Dermis microvascular lymphatic vessel endothelial cell (primary cell): ENCODE measurements at regions not wholly inside any gene's neighbourhood (a gene's known extent, or its start where the extent isn't known, plus 50 kb on each side); places are given as distances from the start of the nearest gene placed in this dataset.

ENCODE experiments used
- DNase-seq, 2 donors: peaks; one replicate each; pipeline versions ENCODE4 v3.0.0 to v3.0.0-alpha.2; 2010; ENCODE audit warnings: low read depth in 2 of 2

DNA sequence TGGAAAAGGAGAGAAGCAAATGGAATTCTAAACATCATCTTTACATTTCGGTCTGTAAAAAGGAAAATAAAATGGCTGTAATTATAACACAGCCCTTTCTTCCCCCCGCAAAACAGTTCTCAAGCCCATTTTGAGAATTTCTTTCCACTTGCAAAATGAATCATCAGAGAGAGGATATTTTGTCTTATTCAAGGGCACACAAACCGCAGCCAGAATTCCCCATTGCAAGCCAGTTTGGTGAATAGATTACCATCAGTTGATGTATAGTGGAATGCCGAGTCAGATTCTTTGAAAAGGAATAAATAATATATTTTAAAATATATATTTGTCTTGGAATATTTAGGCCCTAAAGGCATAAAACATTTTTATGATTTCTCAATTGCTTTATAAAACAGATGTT lies 420.4 kb upstream of the SEMA6D start:
- DNase-seq = no peak

DNA sequence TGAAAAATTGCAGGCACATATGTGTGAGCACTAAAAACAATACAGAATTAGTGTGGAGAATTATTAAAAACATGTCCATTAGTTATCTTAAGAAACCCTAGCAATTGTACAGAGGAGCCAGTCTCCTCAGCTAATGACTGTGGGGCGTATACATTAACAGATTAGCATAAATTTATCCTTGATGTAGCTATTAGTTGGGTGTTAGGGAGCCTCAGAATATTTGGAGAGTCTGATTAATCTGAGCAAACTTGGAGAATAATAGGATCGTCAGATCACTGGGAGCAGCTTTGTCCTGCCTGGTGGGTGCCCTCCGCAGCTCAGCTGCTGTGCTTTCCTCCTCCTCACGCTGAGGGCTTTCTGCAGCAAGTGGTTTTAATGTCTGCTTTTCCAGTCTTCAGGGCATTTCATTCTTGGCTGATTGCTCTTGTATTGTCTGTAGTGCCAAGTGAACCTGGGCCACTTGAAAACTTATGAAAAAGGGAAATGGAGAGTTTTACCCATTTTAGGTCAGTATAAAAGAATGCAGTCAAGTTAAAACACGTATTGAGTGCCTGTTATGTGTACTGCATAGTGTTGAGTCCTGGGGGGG lies 417.4 kb upstream of the SEMA6D start:
- DNase-seq = no peak

DNA sequence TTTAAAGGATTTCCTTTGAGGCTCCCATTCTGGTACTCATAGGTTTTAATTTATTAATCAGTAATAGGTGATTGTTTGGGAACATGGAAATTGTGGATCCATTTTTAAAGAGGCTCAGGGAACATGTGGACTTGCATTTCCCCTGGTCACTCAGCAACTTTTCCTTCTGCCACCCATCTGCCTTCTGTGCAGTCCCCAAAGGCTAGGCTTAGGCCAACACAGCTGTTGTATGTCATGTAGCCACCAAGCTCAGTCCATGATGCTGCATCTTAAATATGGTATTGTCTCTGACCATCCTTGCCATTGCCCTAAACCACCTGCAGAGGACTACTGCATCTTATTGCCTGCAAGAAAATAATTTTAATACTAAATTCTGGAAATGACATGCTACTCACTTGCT lies 416.7 kb upstream of the SEMA6D start:
- DNase-seq = no peak

DNA sequence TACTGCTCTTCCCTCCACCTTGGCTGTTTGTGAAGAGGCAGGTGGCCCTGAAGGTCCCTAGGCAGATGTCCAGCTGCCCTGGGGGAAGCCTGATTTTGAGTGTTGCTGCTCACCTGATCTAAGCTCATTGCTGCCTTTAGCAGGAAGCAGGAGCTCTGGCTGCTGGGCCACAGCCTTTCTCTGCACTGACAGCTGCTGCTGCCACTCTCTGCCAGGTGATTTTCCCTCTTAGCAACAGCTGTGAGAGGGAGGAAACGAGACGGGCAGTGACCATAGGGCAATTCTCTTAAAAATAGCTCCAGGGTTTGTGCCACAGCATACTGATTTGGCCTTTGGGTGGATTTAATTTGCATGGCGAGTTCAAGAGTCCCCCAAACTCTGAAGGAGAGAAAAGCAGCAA lies 415.8 kb upstream of the SEMA6D start:
- DNase-seq = no peak

DNA sequence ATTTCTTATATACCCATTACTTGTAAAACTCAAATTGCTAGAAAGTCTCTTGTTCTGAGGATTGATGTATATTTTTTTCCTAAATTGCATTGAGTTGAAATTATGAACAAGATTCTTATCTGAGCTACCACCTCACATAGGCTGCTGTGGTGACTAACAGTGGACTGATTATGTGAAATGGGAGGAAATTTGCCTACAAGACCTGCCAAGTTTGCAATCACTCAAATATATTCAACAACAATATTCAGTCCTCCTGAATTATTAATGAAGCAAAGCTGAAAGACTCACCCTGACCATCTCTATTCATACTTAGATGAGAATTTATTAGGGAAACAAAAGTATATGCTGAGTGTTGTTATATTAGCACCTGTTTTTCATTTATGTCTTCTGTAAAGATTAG lies 412.6 kb upstream of the SEMA6D start:
- no peak for DNase-seq

GRCh38 chr15:47312161-47312560 lies 405.1 kb upstream of the SEMA6D start:
- no peak for DNase-seq

DNA sequence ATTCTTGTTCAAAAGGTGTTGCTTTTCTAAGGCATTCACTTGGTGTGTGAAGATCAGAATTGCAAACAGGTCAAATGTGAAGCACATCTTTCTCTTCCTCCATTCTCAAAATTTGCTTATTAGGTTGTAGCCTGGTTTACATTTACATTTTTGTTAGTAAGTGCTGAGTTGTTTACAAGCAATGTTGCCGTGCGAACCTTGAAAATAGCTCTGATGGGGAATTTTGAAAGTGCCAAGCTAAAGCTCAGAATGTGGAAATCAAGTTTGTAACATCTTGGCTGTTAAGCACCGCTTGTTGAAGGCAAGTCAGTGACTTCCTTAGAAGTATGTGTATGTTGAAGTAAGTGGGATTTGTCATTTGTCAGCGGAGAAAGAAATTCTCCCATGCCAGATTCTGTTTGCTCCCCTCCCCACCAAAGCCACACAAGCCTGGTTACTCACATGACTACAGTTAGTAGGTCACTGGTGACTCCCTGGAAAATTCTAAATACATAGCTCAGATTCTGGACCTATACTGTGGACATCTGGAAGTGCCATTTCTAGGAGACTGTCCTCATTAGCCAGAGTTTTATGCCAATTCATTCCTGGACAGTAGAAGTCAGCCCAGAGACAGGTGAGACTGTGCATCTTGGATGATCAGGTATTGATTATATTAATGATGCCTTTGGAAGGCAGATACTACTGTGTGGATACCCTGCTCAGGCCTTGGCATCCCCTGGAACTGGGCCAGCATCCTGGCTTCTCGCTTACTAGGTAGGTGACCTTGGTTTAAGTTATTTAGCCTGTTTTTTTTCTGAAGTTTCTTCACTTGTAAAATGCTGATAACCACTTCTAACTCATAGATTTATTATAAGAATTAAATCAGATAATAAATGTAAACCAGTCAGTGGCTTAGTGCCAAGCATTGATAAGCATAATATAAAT lies 390.6 kb upstream of the SEMA6D start:
- DNase-seq = no peak

DNA sequence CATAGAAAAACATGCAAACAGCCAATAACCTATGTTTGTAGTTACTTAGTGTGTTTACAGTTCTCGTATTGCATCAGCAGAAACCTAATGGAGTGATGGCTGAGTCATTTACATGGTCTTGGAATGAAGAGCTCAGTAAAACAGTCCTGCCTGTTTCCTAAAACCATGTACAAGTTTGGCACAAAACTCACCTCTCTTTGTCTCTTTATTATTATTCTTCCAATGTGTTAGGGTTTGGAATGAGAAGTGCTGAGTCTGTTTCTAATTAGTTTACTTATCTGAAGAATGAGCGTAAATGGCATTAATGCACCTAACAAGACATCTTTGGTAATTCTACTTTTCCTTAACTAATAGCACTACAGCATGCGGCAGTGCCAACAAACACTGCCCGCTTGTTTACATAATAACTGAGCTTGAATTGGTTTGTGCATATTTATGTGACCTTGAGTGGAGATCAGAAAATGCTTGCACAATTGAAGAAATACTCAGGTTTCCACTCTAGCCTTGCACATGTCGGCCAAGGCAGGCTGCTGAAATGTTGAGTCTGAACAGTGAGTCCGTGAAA lies 385.4 kb upstream of the SEMA6D start:
- no peak for DNase-seq

- DNase-seq = no peak
Measured at GRCh38 chr15:47332481-47332880, 384.8 kb upstream of the SEMA6D start.

GRCh38 chr15:47333734-47334133 lies 383.6 kb upstream of the SEMA6D start:
- no peak for DNase-seq

DNA sequence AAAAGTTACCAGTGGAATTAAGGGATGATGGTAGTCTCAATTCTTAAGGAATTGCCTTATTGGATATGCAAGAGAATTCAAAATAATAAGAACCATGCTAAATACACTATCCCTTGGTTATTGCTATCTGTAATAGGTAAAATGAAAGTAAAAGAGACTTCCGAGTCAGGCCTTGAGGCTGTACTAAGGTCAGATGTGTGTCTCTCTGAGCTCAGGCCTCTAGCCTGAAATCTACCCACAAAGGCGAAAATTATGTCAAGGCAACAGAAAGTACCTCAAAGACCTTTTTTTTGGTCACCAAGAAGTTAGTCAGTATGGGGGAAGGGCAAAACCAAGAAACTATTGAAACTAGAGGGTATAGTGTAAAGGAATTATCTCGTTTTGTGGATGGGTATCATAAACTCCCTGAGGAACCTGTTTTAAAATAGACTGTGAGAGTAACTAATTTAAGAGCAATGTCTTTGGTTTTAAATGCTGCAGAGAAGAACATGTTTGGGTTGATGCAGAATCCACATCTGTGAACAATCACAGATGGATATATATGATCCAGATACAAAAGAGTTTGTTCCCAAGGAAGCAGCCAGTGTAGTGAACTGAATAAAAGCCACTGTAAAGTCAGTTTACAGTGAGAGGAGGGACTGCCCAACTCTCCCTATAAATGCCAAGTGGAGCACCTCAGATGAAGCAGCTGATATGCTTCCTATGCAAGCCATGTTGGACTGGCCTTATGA lies 382.3 kb upstream of the SEMA6D start:
- DNase-seq = no peak

DNA sequence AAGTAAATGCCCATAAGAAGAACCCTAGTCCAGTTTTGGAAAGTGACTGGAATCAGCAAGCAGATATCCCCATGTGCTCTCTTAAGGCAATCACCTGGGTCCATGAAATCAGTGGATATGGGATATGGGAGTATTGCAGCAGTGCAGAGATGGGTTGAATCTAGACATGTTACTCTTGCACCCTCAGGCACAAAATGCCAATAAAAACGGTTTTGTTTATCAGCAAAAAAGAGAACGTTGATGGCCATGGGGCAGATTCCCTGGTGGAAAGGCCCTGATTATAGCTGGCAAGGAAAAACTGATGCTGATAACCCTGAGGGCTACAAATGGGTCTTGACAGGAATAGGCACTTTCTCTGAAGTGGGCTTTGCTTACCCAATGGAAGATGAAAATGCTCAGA lies 380.2 kb upstream of the SEMA6D start:
- DNase-seq = no peak

DNA sequence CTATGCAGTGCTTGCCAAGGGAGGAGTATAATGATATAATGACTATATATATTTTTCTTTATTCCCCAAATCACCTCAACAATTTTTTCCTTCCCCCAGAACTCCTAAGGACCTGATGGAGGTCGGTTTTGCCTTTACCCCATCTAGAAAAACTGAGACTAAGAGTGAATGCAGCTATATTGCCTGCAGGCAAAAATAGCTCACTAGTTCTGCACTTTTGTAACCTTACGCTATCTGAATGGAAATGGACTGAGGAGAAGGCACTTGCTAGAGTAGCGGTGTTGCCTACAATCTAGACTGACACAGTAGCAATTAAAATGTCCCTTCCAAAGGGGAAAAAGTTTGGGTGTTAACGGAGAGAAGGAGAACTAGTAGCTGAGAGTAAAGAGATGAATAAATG lies 379.5 kb upstream of the SEMA6D start:
- no peak for DNase-seq

DNA sequence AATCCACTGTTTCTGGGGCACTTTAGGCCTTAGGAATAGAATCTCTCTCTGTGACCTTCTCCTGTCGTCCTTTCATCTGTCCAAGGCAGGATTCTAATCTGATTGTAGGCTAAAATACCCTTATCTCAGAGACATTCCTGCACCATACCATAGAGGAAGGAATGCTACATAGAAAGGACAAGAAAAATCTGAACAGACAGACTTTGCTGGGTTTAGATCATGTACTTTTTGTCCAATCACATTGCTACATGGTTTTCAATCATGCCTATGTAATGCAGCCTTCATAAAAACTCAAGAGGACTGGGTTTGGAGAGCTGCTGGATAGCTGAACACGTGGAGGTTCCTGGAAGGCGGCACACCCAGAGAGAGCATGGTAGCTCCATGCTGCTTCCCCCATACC lies 378.5 kb upstream of the SEMA6D start:
- DNase-seq = no peak

GRCh38 chr15:47339800-47340570 lies 377.3 kb upstream of the SEMA6D start:
- DNase-seq = no peak

DNA sequence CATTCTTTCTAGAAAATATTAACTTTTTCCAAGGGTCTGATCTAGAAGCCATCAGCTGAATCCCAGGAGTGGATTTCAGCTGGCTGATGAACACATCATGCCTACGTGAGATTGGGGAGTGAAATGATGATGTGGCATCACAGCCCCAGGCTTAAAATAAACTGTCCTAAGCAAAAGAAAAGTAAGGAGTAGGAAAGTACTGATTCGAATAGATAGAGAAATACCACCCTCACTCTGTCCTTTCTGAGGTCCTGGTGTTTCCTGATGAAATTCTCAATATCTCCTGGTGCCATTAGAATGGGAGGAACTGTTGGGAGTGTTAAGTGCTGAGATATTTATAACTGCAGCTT lies 376.8 kb upstream of the SEMA6D start:
- DNase-seq = no peak

- no peak for DNase-seq
Measured at GRCh38 chr15:47349179-47349578, 368.1 kb upstream of the SEMA6D start.

DNA sequence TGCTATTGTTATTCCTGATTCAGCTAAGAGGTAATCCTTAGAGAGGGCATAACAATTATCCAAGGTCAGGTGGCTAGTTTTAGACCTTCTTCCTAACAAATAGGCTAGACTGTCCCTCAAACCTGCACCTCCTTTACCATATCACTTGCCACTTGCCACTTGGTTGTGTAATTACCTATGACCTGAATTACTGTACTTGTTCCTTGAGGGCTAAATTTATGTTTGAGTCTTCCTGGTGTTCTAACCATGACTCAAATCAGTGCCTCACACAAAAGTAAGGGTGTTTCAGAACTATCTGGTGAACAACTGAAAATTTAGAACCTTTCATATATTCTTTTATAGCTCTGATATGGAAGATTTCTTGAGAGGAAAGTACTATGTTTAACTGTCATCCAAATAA lies 365.8 kb upstream of the SEMA6D start:
- no peak for DNase-seq

GRCh38 chr15:47352217-47352616 lies 365.1 kb upstream of the SEMA6D start:
- no peak for DNase-seq

- DNase-seq = no peak
Measured at GRCh38 chr15:47355759-47356158, 361.5 kb upstream of the SEMA6D start.

GRCh38 chr15:47356297-47356696 lies 361.0 kb upstream of the SEMA6D start:
- DNase-seq = no peak

DNA sequence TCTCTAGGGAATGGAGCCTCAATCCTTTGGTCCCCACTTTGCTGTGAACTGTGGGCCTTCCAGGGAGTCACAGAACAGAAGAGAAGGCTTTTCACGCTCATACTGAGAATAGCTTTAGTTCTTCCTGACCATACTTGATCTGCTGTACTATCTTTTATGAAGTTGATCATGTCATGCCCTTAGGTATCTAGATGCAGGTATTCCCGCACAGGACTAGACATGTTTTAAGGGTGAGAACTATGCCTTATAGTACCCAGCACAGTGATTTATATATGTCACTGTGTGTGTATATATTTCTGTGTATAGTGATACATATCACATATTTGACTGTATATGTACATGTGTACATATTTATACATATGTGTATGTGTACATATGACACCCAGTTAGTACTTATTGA lies 358.4 kb upstream of the SEMA6D start:
- DNase-seq = no peak
